ENCODE measurements at regions not wholly inside any gene's neighbourhood (a gene's known extent, or its start where the extent isn't known, plus 50 kb on each side); places are given as distances from the start of the nearest gene placed in this dataset.
"Not testable (repeated sequence)": the region's sequence is repeated elsewhere in the genome, so short reads cannot be mapped to it uniquely, and the experiment has no call there.

GRCh38 chr6:81455641-81456040, 296.8 kb downstream of the TENT5A start:
- FAIRE-seq: no peak

GRCh38 chr6:81451787-81452186, 300.7 kb downstream of the TENT5A start:
- no peak for FAIRE-seq

- no peak for FAIRE-seq
Observed at GRCh38 chr6:81450180-81450579, 302.3 kb downstream of the TENT5A start.

- FAIRE-seq: no peak
Observed at GRCh38 chr6:81446509-81446908, 306.0 kb downstream of the TENT5A start.

GRCh38 chr6:81439417-81439816, 313.1 kb downstream of the TENT5A start:
- FAIRE-seq: no peak

GRCh38 chr6:81436990-81437389, 315.5 kb downstream of the TENT5A start:
- no peak for FAIRE-seq

- no peak for FAIRE-seq
Observed at GRCh38 chr6:81413306-81413705, 339.2 kb downstream of the TENT5A start.

- no peak for FAIRE-seq
Observed at GRCh38 chr6:81401970-81402690, 350.4 kb downstream of the TENT5A start.

- no peak for FAIRE-seq
Observed at GRCh38 chr6:81396916-81397315, 355.6 kb downstream of the TENT5A start.

GRCh38 chr6:81387163-81387562, 365.3 kb downstream of the TENT5A start:
- no peak for FAIRE-seq

GRCh38 chr6:81384921-81385320, 367.6 kb downstream of the TENT5A start:
- FAIRE-seq: no peak

GRCh38 chr6:81383472-81383871, 369.0 kb downstream of the TENT5A start:
- FAIRE-seq: no peak

GRCh38 chr6:81382852-81383251, 369.6 kb downstream of the TENT5A start:
- FAIRE-seq: no peak

- no peak for FAIRE-seq
Observed at GRCh38 chr6:81381382-81381916, 371.0 kb downstream of the TENT5A start.

GRCh38 chr6:81380718-81381338, 371.7 kb downstream of the TENT5A start:
- FAIRE-seq: no peak

GRCh38 chr6:81376745-81377144, 375.7 kb downstream of the TENT5A start:
- no peak for FAIRE-seq

- FAIRE-seq: no peak
Observed at GRCh38 chr6:81373414-81373813, 379.1 kb downstream of the TENT5A start.

GRCh38 chr6:81371930-81372329, 380.6 kb downstream of the TENT5A start:
- FAIRE-seq: no peak

- FAIRE-seq: no peak
Observed at GRCh38 chr6:81366972-81367371, 385.5 kb downstream of the TENT5A start.

GRCh38 chr6:81362246-81362645, 390.2 kb downstream of the TENT5A start:
- FAIRE-seq: no peak

GRCh38 chr6:81353262-81353661, 399.2 kb downstream of the TENT5A start:
- FAIRE-seq: no peak

GRCh38 chr6:81344026-81344425, 408.5 kb downstream of the TENT5A start:
- FAIRE-seq: not testable (repeated sequence)

- no peak for FAIRE-seq
Observed at GRCh38 chr6:81340946-81341345, 411.5 kb downstream of the TENT5A start.

- FAIRE-seq: no peak
Observed at GRCh38 chr6:81331526-81331925, 421.0 kb downstream of the TENT5A start.

- FAIRE-seq: no peak
Observed at GRCh38 chr6:81328700-81329099, 423.8 kb downstream of the TENT5A start.
